ENCODE measurements at regions not wholly inside any gene's neighbourhood (a gene's known extent, or its start where the extent isn't known, plus 50 kb on each side); places are given as distances from the start of the nearest gene placed in this dataset.

GRCh38 chr4:32744211-32744610 is 2024.0 kb downstream of the PCDH7 start:
- Histone ChIP-seq H3K4me1 (no peaks in the 10 kb centered on the region), H3K4me3 (no peak overlapping the region), H3K27me3 (no peaks in the 10 kb centered on the region), H3K9me3 (peaks cover 0 to 6% (median 0%) of the 10 kb centered on the region in 4 donors), H3K36me3 (no peaks in the 10 kb centered on the region), H3K27ac (no peak overlapping the region)
- WGBS, 5 donors: 62 to 77% (median 71%) methylated on average over 2 of the region's 2 CpGs
- no peak for TF ChIP-seq POLR2A (IDR thresholded peaks at IDR 0.05)
- no peak for TF ChIP-seq EP300 (IDR thresholded peaks at IDR 0.05)
- TF ChIP-seq CTCF (IDR thresholded peaks at IDR 0.05): no peak
- no peak for TF ChIP-seq POLR2AphosphoS5 (IDR thresholded peaks at IDR 0.05)
- intact Hi-C loops (cut with DNase I; ENCODE audit: low total_unique reads): no loop called here
- DNase-seq: peak in 1 of 2 donors; percentile 6

- no peak for DNase-seq
- Histone ChIP-seq H3K27me3 (no peaks in the 10 kb centered on the region), H3K9me3 (peaks cover 0 to 6% (median 0%) of the 10 kb centered on the region in 4 donors), H3K27ac (no peak overlapping the region), H3K4me3 (no peak overlapping the region), H3K4me1 (no peaks in the 10 kb centered on the region), H3K36me3 (no peaks in the 10 kb centered on the region)
- 70 to 90% (median 81%) methylated on average over 1 of the region's 1 CpG for WGBS, 5 donors
- intact Hi-C loops (cut with DNase I; ENCODE audit: low total_unique reads): no loop called here
- no peak for TF ChIP-seq POLR2A (IDR thresholded peaks at IDR 0.05)
- no peak for TF ChIP-seq CTCF (IDR thresholded peaks at IDR 0.05)
- TF ChIP-seq POLR2AphosphoS5 (IDR thresholded peaks at IDR 0.05): no peak
- TF ChIP-seq EP300 (IDR thresholded peaks at IDR 0.05): no peak
Observed at GRCh38 chr4:32745351-32745750, 2025.2 kb downstream of the PCDH7 start.

GRCh38 chr4:32748061-32748460 is 2027.9 kb downstream of the PCDH7 start:
- DNase-seq: no peak
- WGBS, 5 donors: 91 to 95% (median 93%) methylated on average over 13 of the region's 13 CpGs
- Histone ChIP-seq H3K9me3 (peaks cover 0 to 6% (median 0%) of the 10 kb centered on the region in 4 donors), H3K27ac (no peak overlapping the region), H3K36me3 (no peaks in the 10 kb centered on the region), H3K4me3 (no peak overlapping the region), H3K4me1 (no peaks in the 10 kb centered on the region), H3K27me3 (no peaks in the 10 kb centered on the region)
- no peak for TF ChIP-seq CTCF (IDR thresholded peaks at IDR 0.05)
- TF ChIP-seq POLR2A (IDR thresholded peaks at IDR 0.05): no peak
- TF ChIP-seq EP300 (IDR thresholded peaks at IDR 0.05): no peak
- TF ChIP-seq POLR2AphosphoS5 (IDR thresholded peaks at IDR 0.05): no peak
- intact Hi-C loops (cut with DNase I; ENCODE audit: low total_unique reads): no loop called here

GRCh38 chr4:32748498-32748897 is 2028.3 kb downstream of the PCDH7 start:
- H3K36me3 ChIP-seq: no peaks in the 10 kb centered on the region
- intact Hi-C loops (cut with DNase I; ENCODE audit: low total_unique reads): no loop called here
- H3K27me3 ChIP-seq: no peaks in the 10 kb centered on the region
- no peak for DNase-seq
- H3K9me3 ChIP-seq: peaks cover 0 to 6% (median 0%) of the 10 kb centered on the region in 4 donors
- H3K27ac ChIP-seq: no peak overlapping the region
- no peak for TF ChIP-seq POLR2A (IDR thresholded peaks at IDR 0.05)
- no peak for TF ChIP-seq EP300 (IDR thresholded peaks at IDR 0.05)
- TF ChIP-seq CTCF (IDR thresholded peaks at IDR 0.05): no peak
- no peak for TF ChIP-seq POLR2AphosphoS5 (IDR thresholded peaks at IDR 0.05)
- no peak overlapping the region for H3K4me3 ChIP-seq
- no peaks in the 10 kb centered on the region for H3K4me1 ChIP-seq
- 66 to 76% (median 72%) methylated on average over 9 of the region's 9 CpGs for WGBS, 5 donors

Data from stomach (tissue), 8 donors.